Natural killer cell (primary cell): ENCODE measurements at regions not wholly inside any gene's neighbourhood (a gene's known extent, or its start where the extent isn't known, plus 50 kb on each side); places are given as distances from the start of the nearest gene placed in this dataset.

Experiments used
- ATAC-seq, 3 donors: fragments of 150-1000 bp in 2 of 3; fragments of 200-7000 bp in 1 of 3; cut with Tn5 transposase; 1 replicate in 1 of 3; 2 replicates in 2 of 3; pipeline ENCODE4 v1.10.0; 2021; ENCODE audit warnings: mild to moderate bottlenecking in 2 of 3, moderate library complexity in 2 of 3
- DNase-seq, 2 donors: peaks; one replicate each; pipeline versions ENCODE4 v3.0.0 to v3.0.0-alpha.2; 2013 to 2021; ENCODE audit warnings: mixed read lengths in 1 of 2
- H3K27ac ChIP-seq: one replicate; pipeline ENCODE4 v1.5.1; 2013; ENCODE audit warnings: mild to moderate bottlenecking, low read length
- H3K27me3 ChIP-seq: one replicate; pipeline ENCODE4 v1.6.1; 2013; ENCODE audit warnings: low read length; ENCODE audit not compliant: control insufficient read depth, insufficient read depth
- H3K36me3 ChIP-seq: one replicate; pipeline ENCODE4 v1.6.1; 2013; ENCODE audit warnings: low read length; ENCODE audit not compliant: control insufficient read depth, insufficient read depth
- H3K4me1 ChIP-seq: one replicate; pipeline ENCODE4 v1.6.1; 2013; ENCODE audit warnings: low read length; ENCODE audit not compliant: control insufficient read depth, insufficient read depth
- H3K4me3 ChIP-seq: one replicate; pipeline ENCODE4 v1.5.1; 2013; ENCODE audit warnings: low read length
- H3K9me3 ChIP-seq: one replicate; pipeline ENCODE4 v1.6.1; 2013; ENCODE audit warnings: low read length; ENCODE audit not compliant: control insufficient read depth, insufficient read depth
- H3K27ac Mint-ChIP-seq, 2 donors: one replicate each; pipeline ENCODE4 v1.8.0; 2022; ENCODE audit warnings: mild to moderate bottlenecking in 2 of 2, mixed read lengths in 2 of 2, moderate library complexity in 1 of 2
- H3K27me3 Mint-ChIP-seq, 2 donors: one replicate each; pipeline ENCODE4 v1.8.0; 2022; ENCODE audit warnings: low read depth in 2 of 2, mixed read lengths in 2 of 2
- H3K36me3 Mint-ChIP-seq: one replicate; pipeline ENCODE4 v1.8.0; 2022; ENCODE audit warnings: mixed read lengths
- H3K4me1 Mint-ChIP-seq, 2 donors: one replicate each; pipeline ENCODE4 v1.8.0; 2022; ENCODE audit warnings: mixed read lengths in 2 of 2
- H3K4me3 Mint-ChIP-seq: one replicate; pipeline ENCODE4 v1.8.0; 2022; ENCODE audit warnings: mild to moderate bottlenecking, moderate library complexity, mixed read lengths
- H3K9me3 Mint-ChIP-seq, 2 donors: one replicate each; pipeline ENCODE4 v1.8.0; 2022; ENCODE audit warnings: mixed read lengths in 2 of 2
- WGBS: methylation state at CpG from one replicate; pipeline ENCODE4 v1.1.7; 2013; ENCODE audit warnings: missing lambda C conversion rate; ENCODE audit not compliant: insufficient coverage; 5-methylcytosine and 5-hydroxymethylcytosine counted together
- intact Hi-C: fragments of 100-400 bp; cut with micrococcal nuclease; formaldehyde crosslinking; loops from one replicate; pipeline ENCODE4 v1.14.2; 2022
- TF ChIP-seq, protein P1 (sequence below): fragments of 200-600 bp; IDR thresholded peaks from one replicate; pipeline ENCODE4 v1.8.0; 2022; ENCODE audit warnings: antibody characterized with exemption

DNA sequence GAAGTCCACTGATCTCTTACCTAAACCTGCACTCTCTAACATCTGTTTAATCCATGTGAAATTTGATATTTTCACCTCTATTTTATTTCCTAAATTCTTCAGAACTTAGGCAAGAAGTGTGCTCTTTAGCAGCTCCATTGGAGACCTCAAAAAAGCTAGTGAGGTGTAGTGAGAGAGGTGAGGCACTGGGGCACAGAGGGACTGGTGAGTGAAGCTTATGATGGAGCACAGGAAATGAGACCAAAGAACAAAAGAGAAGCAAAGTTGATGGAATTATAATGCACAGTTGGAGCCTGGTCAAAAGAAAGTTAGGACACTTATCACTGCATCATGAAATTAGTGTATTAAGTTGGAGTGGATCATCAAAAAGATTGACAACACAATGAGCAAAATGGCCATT, 1050.7 kb upstream of the NRXN1 start:
- Mint-ChIP-seq H3K9me3 (peaks cover 6 to 20% of the 10 kb centered on the region in 2 donors), H3K27me3 (no peaks in the 10 kb centered on the region), H3K36me3 (no peaks in the 10 kb centered on the region), H3K4me1 (no peaks in the 10 kb centered on the region), H3K27ac (no peak overlapping the region), H3K4me3 (no peak overlapping the region)
- H3K27ac ChIP-seq: no peak overlapping the region
- no peak overlapping the region for H3K4me3 ChIP-seq
- TF ChIP-seq, protein P1, sequence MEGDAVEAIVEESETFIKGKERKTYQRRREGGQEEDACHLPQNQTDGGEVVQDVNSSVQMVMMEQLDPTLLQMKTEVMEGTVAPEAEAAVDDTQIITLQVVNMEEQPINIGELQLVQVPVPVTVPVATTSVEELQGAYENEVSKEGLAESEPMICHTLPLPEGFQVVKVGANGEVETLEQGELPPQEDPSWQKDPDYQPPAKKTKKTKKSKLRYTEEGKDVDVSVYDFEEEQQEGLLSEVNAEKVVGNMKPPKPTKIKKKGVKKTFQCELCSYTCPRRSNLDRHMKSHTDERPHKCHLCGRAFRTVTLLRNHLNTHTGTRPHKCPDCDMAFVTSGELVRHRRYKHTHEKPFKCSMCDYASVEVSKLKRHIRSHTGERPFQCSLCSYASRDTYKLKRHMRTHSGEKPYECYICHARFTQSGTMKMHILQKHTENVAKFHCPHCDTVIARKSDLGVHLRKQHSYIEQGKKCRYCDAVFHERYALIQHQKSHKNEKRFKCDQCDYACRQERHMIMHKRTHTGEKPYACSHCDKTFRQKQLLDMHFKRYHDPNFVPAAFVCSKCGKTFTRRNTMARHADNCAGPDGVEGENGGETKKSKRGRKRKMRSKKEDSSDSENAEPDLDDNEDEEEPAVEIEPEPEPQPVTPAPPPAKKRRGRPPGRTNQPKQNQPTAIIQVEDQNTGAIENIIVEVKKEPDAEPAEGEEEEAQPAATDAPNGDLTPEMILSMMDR: no peak
- no peaks in the 10 kb centered on the region for H3K27me3 ChIP-seq
- H3K9me3 ChIP-seq: no peaks in the 10 kb centered on the region
- no peak for DNase-seq
- H3K36me3 ChIP-seq: no peaks in the 10 kb centered on the region
- H3K4me1 ChIP-seq: no peaks in the 10 kb centered on the region
- intact Hi-C loops: no loop called here
- ATAC-seq: no peak

DNA sequence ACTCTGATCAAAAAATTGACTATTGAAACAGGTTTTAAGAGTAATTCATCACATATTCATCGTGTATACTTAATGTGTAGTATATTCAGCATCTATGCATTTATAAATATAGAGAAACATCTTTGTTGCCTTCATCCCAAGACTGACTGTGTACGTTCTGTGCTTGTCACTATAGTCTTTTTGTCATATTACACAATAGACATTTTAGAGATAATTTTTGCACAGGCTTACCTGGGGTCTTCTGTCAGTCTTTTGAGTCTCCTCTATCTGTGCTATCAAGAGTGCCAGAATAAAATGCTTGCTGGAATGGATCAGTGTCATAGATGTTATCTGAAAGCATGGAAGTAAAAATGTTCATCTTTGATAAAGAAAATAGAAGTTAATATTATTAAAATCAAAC, 1047.7 kb upstream of the NRXN1 start:
- H3K27me3 ChIP-seq: no peaks in the 10 kb centered on the region
- H3K27ac ChIP-seq: no peak overlapping the region
- intact Hi-C loops: no loop called here
- ATAC-seq (no peak), DNase-seq (no peak)
- Mint-ChIP-seq H3K9me3 (peaks cover 7 to 12% of the 10 kb centered on the region in 2 donors), H3K4me3 (no peak overlapping the region), H3K27me3 (no peaks in the 10 kb centered on the region), H3K4me1 (no peaks in the 10 kb centered on the region), H3K36me3 (no peaks in the 10 kb centered on the region), H3K27ac (no peak overlapping the region)
- H3K9me3 ChIP-seq: no peaks in the 10 kb centered on the region
- TF ChIP-seq, protein P1: no peak
- H3K36me3 ChIP-seq: no peaks in the 10 kb centered on the region
- 83% methylated on average over 1 of the region's 2 CpGs for whole genome bisulfite sequencing
- H3K4me3 ChIP-seq: no peak overlapping the region
- no peaks in the 10 kb centered on the region for H3K4me1 ChIP-seq

DNA sequence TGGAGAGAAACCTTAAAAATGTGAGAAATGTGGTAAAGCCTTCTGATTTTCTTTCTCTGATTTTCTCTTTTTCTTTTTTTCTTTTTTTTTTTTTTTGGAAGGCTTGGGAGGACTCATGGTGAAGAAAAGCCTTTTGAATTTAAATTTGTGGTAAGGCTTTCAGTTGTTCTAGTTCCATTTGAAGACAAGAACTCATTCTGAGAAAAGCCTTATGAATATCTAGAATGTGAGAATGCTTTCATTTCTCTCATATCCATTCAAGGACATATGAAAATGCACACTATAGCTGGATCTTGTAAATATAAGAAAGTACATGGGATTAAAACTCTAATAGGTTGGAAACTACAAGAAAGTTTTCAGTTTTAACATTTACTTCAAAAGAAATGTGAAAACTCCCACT, 1045.2 kb upstream of the NRXN1 start:
- Mint-ChIP-seq H3K4me3 (no peak overlapping the region), H3K4me1 (no peaks in the 10 kb centered on the region), H3K36me3 (no peaks in the 10 kb centered on the region), H3K9me3 (peaks cover 7 to 9% of the 10 kb centered on the region in 2 donors), H3K27ac (no peak overlapping the region), H3K27me3 (no peaks in the 10 kb centered on the region)
- intact Hi-C loops: no loop called here
- H3K4me1 ChIP-seq: no peaks in the 10 kb centered on the region
- TF ChIP-seq, protein P1: no peak
- H3K36me3 ChIP-seq: no peaks in the 10 kb centered on the region
- H3K4me3 ChIP-seq: no peak overlapping the region
- ATAC-seq (no peak), DNase-seq (no peak)
- H3K27ac ChIP-seq: no peak overlapping the region
- no peaks in the 10 kb centered on the region for H3K27me3 ChIP-seq
- H3K9me3 ChIP-seq: no peaks in the 10 kb centered on the region

DNA sequence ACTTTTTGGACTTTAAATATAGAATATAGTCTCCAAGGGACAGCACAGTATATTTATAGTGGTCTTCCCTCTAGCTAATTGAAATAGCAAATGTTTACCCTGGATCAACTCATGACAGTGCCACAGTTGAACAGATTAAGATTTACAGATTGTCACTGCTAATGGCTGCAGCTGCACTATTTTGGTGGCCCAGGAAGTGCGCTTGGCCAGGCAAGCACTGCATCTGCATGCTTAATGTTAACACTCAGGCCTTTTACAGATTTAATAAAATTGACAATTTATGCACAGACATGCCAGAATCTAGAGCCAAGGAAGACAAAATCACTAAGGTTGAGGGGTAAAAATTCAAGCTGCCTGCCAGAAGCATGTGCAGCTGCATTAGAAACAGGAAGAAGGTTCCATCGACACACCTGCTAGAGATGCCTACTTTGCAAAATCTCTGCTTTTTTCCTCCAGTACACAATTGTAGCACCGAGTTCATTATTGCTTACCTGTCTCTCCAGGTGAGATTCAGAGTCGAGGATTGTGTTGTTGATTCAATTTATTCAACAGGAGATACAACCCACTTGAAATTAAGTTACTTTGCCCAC, 1042.3 kb upstream of the NRXN1 start:
- no peak overlapping the region for H3K27ac ChIP-seq
- Mint-ChIP-seq H3K4me1 (no peaks in the 10 kb centered on the region), H3K27me3 (no peaks in the 10 kb centered on the region), H3K36me3 (no peaks in the 10 kb centered on the region), H3K27ac (no peak overlapping the region), H3K4me3 (no peak overlapping the region), H3K9me3 (peaks cover 3 to 11% of the 10 kb centered on the region in 2 donors)
- H3K4me3 ChIP-seq: no peak overlapping the region
- 83% methylated on average over 4 of the region's 4 CpGs for WGBS
- DNase-seq (no peak), ATAC-seq (no peak)
- H3K9me3 ChIP-seq: no peaks in the 10 kb centered on the region
- no peaks in the 10 kb centered on the region for H3K4me1 ChIP-seq
- TF ChIP-seq, protein P1: no peak
- intact Hi-C loops: no loop called here
- H3K27me3 ChIP-seq: no peaks in the 10 kb centered on the region
- H3K36me3 ChIP-seq: no peaks in the 10 kb centered on the region
